NB4 (cell line): ENCODE measurements at regions not wholly inside any gene's neighbourhood (a gene's known extent, or its start where the extent isn't known, plus 50 kb on each side); places are given as distances from the start of the nearest gene placed in this dataset.
A peak's percentile ranks its signal among the peaks of the same experiment; 100 is the strongest.

Experiments used
- DNase-seq: peaks from one replicate; pipeline ENCODE4 v3.0.0; 2010; ENCODE audit warnings: low read depth
- H3K4me3 ChIP-seq: one replicate; pipeline ENCODE4 v1.5.1; 2011; ENCODE audit warnings: mild to moderate bottlenecking, low read depth, low read length, moderate library complexity
- MAX ChIP-seq: IDR thresholded peaks from 2 replicates; pipeline ENCODE4 v1.6.1; 2011; ENCODE audit warnings: low read depth, low read length
- MYC ChIP-seq: IDR thresholded peaks from 2 replicates; pipeline ENCODE4 v1.6.1; 2011; ENCODE audit warnings: low read depth, low read length
- POLR2A ChIP-seq: IDR thresholded peaks from 2 replicates; pipeline ENCODE4 v1.6.1; 2011; ENCODE audit warnings: mild to moderate bottlenecking; ENCODE audit not compliant: insufficient read length; ENCODE audit errors: extremely low read depth
- TF ChIP-seq, protein P1 (sequence below): IDR thresholded peaks from one replicate; pipeline ENCODE4 v1.5.1; 2012; ENCODE audit warnings: low read depth, low read length

- no peak for DNase-seq
- TF ChIP-seq POLR2A: no peak
- TF ChIP-seq MAX: no peak
- no peak overlapping the region for H3K4me3 ChIP-seq
These were observed 76.5 kb upstream of the ADRB1 start for GRCh38 chr10:113967126-113967525.

DNA sequence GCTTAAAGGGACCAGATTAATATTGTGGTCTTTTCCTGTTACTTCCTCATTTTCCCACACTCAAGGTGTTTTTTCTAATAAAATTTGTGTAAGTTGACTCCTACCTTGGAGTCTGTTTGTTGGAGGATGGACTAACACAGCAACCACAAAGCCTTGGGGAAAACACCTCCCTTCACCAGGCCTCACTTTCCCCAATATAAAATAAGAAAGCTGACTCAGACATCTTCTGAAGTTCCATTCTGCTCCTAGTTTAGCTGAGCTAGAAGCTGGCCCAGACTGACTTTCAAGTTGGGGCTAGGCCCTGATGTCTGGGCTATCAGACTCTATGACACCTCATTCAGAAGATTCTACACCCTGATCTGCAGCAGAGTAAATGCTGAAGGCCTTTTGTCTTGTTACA lies 73.0 kb upstream of the ADRB1 start:
- H3K4me3 ChIP-seq: no peak overlapping the region
- DNase-seq: peak; percentile 59
- no peak for TF ChIP-seq MAX
- TF ChIP-seq, protein P1, sequence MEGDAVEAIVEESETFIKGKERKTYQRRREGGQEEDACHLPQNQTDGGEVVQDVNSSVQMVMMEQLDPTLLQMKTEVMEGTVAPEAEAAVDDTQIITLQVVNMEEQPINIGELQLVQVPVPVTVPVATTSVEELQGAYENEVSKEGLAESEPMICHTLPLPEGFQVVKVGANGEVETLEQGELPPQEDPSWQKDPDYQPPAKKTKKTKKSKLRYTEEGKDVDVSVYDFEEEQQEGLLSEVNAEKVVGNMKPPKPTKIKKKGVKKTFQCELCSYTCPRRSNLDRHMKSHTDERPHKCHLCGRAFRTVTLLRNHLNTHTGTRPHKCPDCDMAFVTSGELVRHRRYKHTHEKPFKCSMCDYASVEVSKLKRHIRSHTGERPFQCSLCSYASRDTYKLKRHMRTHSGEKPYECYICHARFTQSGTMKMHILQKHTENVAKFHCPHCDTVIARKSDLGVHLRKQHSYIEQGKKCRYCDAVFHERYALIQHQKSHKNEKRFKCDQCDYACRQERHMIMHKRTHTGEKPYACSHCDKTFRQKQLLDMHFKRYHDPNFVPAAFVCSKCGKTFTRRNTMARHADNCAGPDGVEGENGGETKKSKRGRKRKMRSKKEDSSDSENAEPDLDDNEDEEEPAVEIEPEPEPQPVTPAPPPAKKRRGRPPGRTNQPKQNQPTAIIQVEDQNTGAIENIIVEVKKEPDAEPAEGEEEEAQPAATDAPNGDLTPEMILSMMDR: no peak
- no peak for TF ChIP-seq POLR2A
- no peak for TF ChIP-seq MYC

DNA sequence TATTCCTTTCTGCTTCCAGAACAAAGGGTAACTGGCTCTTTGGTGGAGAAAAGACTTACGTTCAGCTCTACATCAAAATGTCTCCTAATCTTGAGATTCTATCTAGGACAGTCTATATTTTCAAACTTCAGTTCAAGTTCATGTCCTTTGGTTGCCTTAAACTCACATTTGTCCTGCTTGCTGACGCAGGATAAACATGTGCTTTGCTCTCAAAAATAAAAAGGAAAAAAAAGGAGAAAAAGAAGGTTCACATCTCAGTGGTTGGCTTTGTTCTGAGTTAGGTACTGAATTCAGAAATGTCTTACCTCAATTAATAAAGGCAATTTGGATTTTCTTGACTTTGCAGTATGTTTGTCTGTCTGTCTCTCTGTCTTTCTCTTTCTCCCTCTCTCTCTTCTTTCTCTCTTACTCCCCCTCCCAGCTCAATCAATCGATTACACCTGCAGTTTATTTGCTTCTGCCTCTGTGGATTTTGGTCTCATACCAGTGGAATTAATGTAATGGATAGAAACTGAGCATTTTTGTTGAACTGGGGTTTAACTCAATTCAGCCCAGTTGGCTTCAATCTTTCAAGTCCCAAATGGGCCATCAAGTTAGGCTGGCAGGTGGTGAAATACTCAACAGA lies 72.2 kb upstream of the ADRB1 start:
- no peak overlapping the region for H3K4me3 ChIP-seq
- TF ChIP-seq MYC: no peak
- TF ChIP-seq, protein P1: no peak
- TF ChIP-seq POLR2A: no peak
- TF ChIP-seq MAX: no peak
- DNase-seq: no peak

- DNase-seq: no peak
- no peak overlapping the region for H3K4me3 ChIP-seq
- TF ChIP-seq MAX: no peak
- no peak for TF ChIP-seq POLR2A
- no peak for TF ChIP-seq MYC
- TF ChIP-seq, protein P1: no peak
These were observed 66.5 kb upstream of the ADRB1 start for GRCh38 chr10:113977174-113977573.

DNA sequence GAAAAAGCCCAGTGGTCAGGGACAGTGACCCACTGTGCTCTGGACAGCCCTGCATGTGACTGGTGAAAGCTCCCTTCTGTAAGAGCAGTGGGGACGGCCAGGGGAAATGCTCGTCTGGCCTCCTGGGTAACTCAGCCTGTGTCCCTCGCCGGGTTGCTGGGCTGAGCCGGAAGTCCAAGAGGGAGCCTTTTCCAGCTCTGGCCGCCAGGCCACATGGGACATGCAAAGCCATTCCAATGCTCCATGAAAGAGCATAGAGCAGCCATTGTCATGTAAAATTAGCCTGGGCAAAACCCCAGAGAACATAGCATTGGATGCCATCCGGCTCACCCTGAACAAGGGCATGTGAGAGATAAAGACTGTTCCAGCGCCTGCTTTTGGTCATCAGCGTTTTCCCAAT lies 64.9 kb upstream of the ADRB1 start:
- no peak for DNase-seq
- TF ChIP-seq, protein P1: no peak
- TF ChIP-seq POLR2A: no peak
- TF ChIP-seq MAX: no peak
- H3K4me3 ChIP-seq: no peak overlapping the region

DNA sequence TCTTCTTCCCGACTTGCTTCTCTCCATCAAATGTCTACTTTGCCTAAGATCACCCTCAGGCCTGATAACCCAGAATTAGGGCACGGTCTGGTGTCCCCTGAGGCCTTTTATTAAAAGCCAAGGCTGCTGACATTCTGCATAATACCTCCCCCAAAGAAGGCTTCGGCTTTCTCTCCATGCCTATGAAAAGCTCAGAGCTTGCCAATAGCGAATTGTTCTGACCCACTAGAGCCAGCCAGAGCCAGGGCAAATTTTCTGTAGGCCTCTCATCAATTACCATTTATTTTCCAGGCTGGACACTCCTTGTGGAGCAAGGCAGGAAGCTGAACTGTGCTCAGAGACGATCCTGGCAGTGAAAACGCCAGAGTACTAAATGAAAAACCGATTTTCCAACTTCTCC lies 64.3 kb upstream of the ADRB1 start:
- DNase-seq: no peak
- TF ChIP-seq MYC (no peak), MAX (no peak), POLR2A (no peak)
- TF ChIP-seq, protein P1: no peak
- no peak overlapping the region for H3K4me3 ChIP-seq
